ENCODE measurements at regions not wholly inside any gene's neighbourhood (a gene's known extent, or its start where the extent isn't known, plus 50 kb on each side); places are given as distances from the start of the nearest gene placed in this dataset.

- no peaks in the 10 kb centered on the region for H3K36me3 ChIP-seq (replicated peaks in 1 of 2; ENCODE audit: control insufficient read depth in 1 of 2, insufficient read depth in 2 of 2, low read length in 1 of 2)
- TF ChIP-seq TCF12 (IDR thresholded peaks at IDR 0.05), result no peak
- no peak for TF ChIP-seq CHD2 (IDR thresholded peaks at IDR 0.05; ENCODE audit: low read length, partially characterized antibody)
- no peak for TF ChIP-seq ELF1 (IDR thresholded peaks at IDR 0.05)
- TF ChIP-seq MXI1 (IDR thresholded peaks at IDR 0.05; ENCODE audit: low read depth, low read length), result no peak
- TF ChIP-seq NRF1 (IDR thresholded peaks at IDR 0.05; ENCODE audit: low read depth, low read length), result no peak
- TF ChIP-seq PBX3 (IDR thresholded peaks at IDR 0.05), result no peak
- no peak for TF ChIP-seq GATA2 (CRISPR knock-in tag; IDR thresholded peaks at IDR 0.05)
- TF ChIP-seq SIN3A (IDR thresholded peaks at IDR 0.05; ENCODE audit: borderline replicate concordance, low read depth, low read length), result no peak
- TF ChIP-seq MEF2A (IDR thresholded peaks at IDR 0.05; ENCODE audit: borderline replicate concordance, low read depth), result no peak
- TF ChIP-seq MAX (IDR thresholded peaks at IDR 0.05; ENCODE audit: low read depth), result no peak
- TF ChIP-seq RCOR1 (IDR thresholded peaks at IDR 0.05; ENCODE audit: low read length), result no peak
- TF ChIP-seq IRF3 (IDR thresholded peaks at IDR 0.05; ENCODE audit: low read depth, low read length), result no peak
- TF ChIP-seq FOSL2 (IDR thresholded peaks at IDR 0.05; ENCODE audit: borderline replicate concordance, low read depth), result no peak
- no peak for TF ChIP-seq SMC3 (IDR thresholded peaks at IDR 0.05; ENCODE audit: low read depth, low read length)
- no peak for TF ChIP-seq REST (IDR thresholded peaks at IDR 0.05; ENCODE audit: low read depth, low read length)
- no peak for TF ChIP-seq ZBTB33 (IDR thresholded peaks at IDR 0.05; ENCODE audit: borderline replicate concordance, low read depth)
- no peak for TF ChIP-seq USF1 (IDR thresholded peaks at IDR 0.05; ENCODE audit: borderline replicate concordance, low read depth)
- no peaks in the 10 kb centered on the region for H4K20me1 ChIP-seq (ENCODE audit: insufficient read depth)
- peaks cover 4% of the 10 kb centered on the region; the same call in 1 of the 2 replicates for H3K27me3 ChIP-seq (ENCODE audit: insufficient read depth)
- H3K9me2 ChIP-seq, result no peaks in the 10 kb centered on the region
- H3K4me1 ChIP-seq (ENCODE audit: control insufficient read depth in 1 of 2, insufficient read depth in 2 of 2, low read depth in 1 of 2, low read length in 1 of 2), result no peaks in the 10 kb centered on the region
- H3K27ac ChIP-seq (ENCODE audit: low read depth in 2 of 2, low read length in 1 of 2), result no peak overlapping the region
- no peak overlapping the region for H2AFZ ChIP-seq (ENCODE audit: low read depth)
- DNase-seq, result no peak
- H3K4me3 ChIP-seq (ENCODE audit: low read depth in 2 of 2, low read length in 1 of 2), result no peak overlapping the region
- no peaks in the 10 kb centered on the region for H3K9me3 ChIP-seq
- no peak overlapping the region for H3K9ac ChIP-seq
- no peak overlapping the region for H3K4me2 ChIP-seq
- H3F3A ChIP-seq (replicated peaks; ENCODE audit: insufficient read depth), result no peaks in the 10 kb centered on the region
- POLR2A ChIA-PET, result no interaction called here
- CTCF ChIA-PET, result no interaction called here
- 0% methylated on average over 1 of the region's 1 CpG for WGBS (ENCODE audit: low lambda C conversion rate)
- H3K79me2 ChIP-seq (ENCODE audit: insufficient read depth), result no peaks in the 10 kb centered on the region
These were observed 227.4 kb downstream of the RPAP3 start for GRCh38 chr12:47478426-47478825.

Measured in SK-N-SH (cell line).